NT2/D1 (cell line): ENCODE measurements at regions not wholly inside any gene's neighbourhood (a gene's known extent, or its start where the extent isn't known, plus 50 kb on each side); places are given as distances from the start of the nearest gene placed in this dataset.

Experiments used
- SUZ12 ChIP-seq: IDR thresholded peaks from 2 replicates; pipeline ENCODE4 v1.6.1; 2011; ENCODE audit not compliant: insufficient read length, insufficient read depth; ENCODE audit errors: extremely low read depth
- ZNF274 ChIP-seq: IDR thresholded peaks from 2 replicates; pipeline ENCODE4 v1.6.1; 2011; ENCODE audit warnings: mild to moderate bottlenecking, low read depth, low read length

- TF ChIP-seq ZNF274 = no peak
- TF ChIP-seq SUZ12 = no peak
These were observed 122.1 kb upstream of the LYPLAL1 start for GRCh38 chr1:219051547-219051946.
